Activated naive CD8-positive, alpha-beta T cell treated with anti-CD3 and anti-CD28 coated beads for 36 hours (primary cell): ENCODE measurements at regions not wholly inside any gene's neighbourhood (a gene's known extent, or its start where the extent isn't known, plus 50 kb on each side); places are given as distances from the start of the nearest gene placed in this dataset.
"Not testable (repeated sequence)": the region's sequence is repeated elsewhere in the genome, so short reads cannot be mapped to it uniquely, and the experiment has no call there.

Source experiments
- DNase-seq: peaks from one replicate; pipeline ENCODE4 v3.0.0; 2021
- H3K27ac Mint-ChIP-seq: one replicate; pipeline ENCODE4 v1.8.0; 2022; ENCODE audit warnings: mild to moderate bottlenecking, moderate library complexity, mixed read lengths
- H3K27me3 Mint-ChIP-seq: one replicate; pipeline ENCODE4 v1.8.0; 2022; ENCODE audit warnings: mild to moderate bottlenecking, mixed read lengths
- H3K36me3 Mint-ChIP-seq: one replicate; pipeline ENCODE4 v1.8.0; 2021; ENCODE audit warnings: mild to moderate bottlenecking, mixed read lengths
- H3K4me1 Mint-ChIP-seq: one replicate; pipeline ENCODE4 v1.8.0; 2021; ENCODE audit warnings: mixed read lengths
- H3K4me3 Mint-ChIP-seq: one replicate; pipeline ENCODE4 v1.8.0; 2022; ENCODE audit warnings: mild to moderate bottlenecking, moderate library complexity, mixed read lengths
- H3K9me3 Mint-ChIP-seq: one replicate; pipeline ENCODE4 v1.8.0; 2022; ENCODE audit warnings: mixed read lengths

DNA sequence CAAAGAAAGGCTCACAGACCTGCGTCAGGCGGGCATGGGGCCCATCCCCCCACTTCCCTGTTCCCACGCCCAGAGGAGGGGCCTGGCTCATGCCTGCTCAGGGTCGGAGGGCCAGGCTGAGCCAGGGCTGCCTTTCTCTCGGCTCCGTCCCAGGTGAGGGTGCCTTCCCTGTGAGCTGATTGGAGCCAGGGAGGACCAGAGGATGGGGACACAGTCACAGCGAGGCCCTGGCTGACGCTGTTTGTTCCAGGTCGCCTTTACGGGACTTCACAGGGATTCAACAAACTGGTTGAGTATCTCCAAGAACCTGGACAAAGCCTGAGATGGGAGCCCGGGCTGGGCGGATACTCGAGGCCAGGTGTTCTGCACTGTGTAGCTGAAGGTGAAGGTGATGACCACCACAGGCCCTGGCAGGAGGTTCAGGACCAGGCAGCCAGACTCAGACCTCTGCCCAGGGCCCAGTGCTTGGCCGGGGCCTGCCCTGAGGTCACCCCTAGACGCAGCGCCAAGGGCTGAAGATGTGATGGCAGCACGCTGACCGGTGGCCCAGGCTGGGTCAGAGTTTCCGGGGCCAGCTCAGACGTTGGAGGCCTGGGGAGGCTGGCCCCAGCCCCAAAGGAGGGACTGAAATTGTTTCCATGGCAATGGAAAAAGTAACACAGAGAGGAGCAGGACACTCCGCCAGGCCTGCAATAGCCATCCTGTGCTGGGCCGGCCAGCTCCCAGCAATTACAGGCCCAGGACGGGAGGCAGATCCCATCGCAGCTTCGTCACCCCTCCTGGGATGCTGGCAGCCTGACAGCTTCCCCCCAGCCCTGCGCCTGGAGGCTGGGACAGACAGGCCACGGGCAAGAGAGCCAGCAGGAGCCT, 65.3 kb upstream of the ADAMTS2 start:
- no peak for DNase-seq
- Mint-ChIP-seq H3K9me3 (no peaks in the 10 kb centered on the region), H3K4me3 (no peak overlapping the region), H3K36me3 (no peaks in the 10 kb centered on the region), H3K4me1 (no peaks in the 10 kb centered on the region), H3K27me3 (peaks cover under 1% of the 10 kb centered on the region), H3K27ac (no peak overlapping the region)

GRCh38 chr5:179409806-179410205, 64.5 kb upstream of the ADAMTS2 start:
- H3K27me3 Mint-ChIP-seq: no peaks in the 10 kb centered on the region
- H3K4me1 Mint-ChIP-seq: no peaks in the 10 kb centered on the region
- H3K4me3 Mint-ChIP-seq: no peak overlapping the region
- no peaks in the 10 kb centered on the region for H3K9me3 Mint-ChIP-seq
- no peaks in the 10 kb centered on the region for H3K36me3 Mint-ChIP-seq
- no peak for DNase-seq
- H3K27ac Mint-ChIP-seq: no peak overlapping the region

GRCh38 chr5:179408611-179409010, 63.4 kb upstream of the ADAMTS2 start:
- Mint-ChIP-seq H3K36me3 (no peaks in the 10 kb centered on the region), H3K9me3 (no peaks in the 10 kb centered on the region), H3K27ac (no peak overlapping the region), H3K4me1 (no peaks in the 10 kb centered on the region), H3K4me3 (no peak overlapping the region), H3K27me3 (no peaks in the 10 kb centered on the region)
- no peak for DNase-seq

DNA sequence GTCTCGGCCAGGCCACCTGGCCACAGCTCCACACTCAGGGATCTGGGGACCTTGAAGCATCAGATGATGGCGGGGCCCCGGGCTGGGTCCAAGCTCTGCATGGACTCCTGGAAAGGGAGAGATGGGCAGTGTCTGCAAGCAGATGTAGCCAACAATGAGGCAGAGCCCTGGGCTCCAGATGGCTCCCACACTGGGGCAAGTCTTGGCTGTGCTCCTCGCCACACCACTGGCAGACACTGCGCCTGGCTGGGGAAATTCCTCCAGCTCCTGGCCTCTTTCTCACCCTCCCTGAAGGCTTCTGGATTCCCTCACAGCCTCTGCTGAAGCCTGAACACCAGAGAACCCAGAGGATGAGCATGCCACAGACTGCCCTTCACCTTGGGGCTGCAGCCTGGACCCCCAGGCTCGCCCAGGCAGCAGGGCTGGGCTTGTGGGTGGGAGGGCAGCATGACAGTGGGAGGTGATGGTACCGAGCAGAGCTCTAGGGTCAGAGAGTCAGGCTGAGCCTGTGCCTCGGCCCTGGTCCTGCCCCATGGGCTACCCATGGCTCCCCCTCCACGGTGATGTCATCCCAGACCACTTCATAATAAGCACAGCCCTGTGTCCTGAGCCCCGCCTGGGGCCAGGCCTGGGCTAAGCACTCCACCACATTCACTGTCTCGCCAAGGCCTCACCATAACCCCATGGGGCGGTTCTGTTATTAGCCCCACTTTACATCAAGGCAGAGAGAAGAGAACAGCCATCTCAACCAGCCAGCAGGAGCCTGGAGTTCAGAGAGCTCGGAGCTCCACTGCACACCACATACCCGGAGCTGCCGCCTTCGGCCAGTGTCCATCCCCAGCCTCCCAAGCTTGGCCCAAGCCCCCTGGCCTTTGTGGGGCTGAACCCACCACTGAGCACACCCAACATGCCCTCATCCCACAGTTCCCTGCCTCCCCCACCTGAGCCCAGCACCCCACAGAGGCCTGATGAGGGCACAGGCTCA, 62.2 kb upstream of the ADAMTS2 start:
- no peak for DNase-seq
- Mint-ChIP-seq H3K4me1 (no peaks in the 10 kb centered on the region), H3K27ac (no peak overlapping the region), H3K9me3 (no peaks in the 10 kb centered on the region), H3K36me3 (no peaks in the 10 kb centered on the region), H3K4me3 (no peak overlapping the region), H3K27me3 (no peaks in the 10 kb centered on the region)

GRCh38 chr5:179406031-179406961, 61.0 kb upstream of the ADAMTS2 start:
- Mint-ChIP-seq H3K9me3 (peaks cover 6% of the 10 kb centered on the region), H3K36me3 (no peaks in the 10 kb centered on the region), H3K27me3 (no peaks in the 10 kb centered on the region), H3K4me1 (no peaks in the 10 kb centered on the region), H3K27ac (no peak overlapping the region), H3K4me3 (no peak overlapping the region)
- DNase-seq: no peak

DNA sequence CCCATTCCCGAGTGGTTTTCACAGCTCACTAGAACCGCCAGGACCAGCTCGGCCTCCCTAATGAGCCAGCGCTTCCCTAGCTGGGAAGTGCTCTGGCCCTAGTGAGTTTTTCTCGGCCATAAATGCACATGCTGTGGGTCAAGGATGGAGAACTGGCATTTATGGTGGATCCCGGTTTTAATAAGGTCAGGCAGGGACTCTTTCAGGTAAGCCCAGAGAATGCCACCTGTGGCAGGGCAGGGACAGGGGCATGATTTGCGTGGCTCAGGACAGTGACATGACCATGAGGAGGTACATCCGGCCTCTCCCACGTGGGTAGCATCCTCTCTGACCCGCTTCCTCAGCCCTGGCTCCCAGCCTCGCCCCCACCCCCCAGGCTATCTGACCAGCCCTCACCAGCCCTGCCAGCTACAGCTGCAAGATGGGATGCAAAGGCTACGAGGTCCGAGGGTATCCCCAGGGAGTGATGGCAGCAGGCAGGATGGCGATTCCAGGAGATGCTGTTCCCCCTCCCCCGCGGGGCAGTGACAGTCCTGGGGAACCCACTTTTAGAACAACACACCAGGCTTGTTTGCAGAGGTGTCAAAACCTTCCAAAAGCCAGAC, 60.3 kb upstream of the ADAMTS2 start:
- peaks cover 12% of the 10 kb centered on the region for H3K9me3 Mint-ChIP-seq
- H3K36me3 Mint-ChIP-seq: no peaks in the 10 kb centered on the region
- no peak overlapping the region for H3K4me3 Mint-ChIP-seq

GRCh38 chr5:179405054-179405416, 59.8 kb upstream of the ADAMTS2 start:
- Mint-ChIP-seq H3K4me1 (no peaks in the 10 kb centered on the region), H3K27me3 (no peaks in the 10 kb centered on the region), H3K9me3 (peaks cover 17% of the 10 kb centered on the region), H3K27ac (no peak overlapping the region), H3K36me3 (no peaks in the 10 kb centered on the region), H3K4me3 (no peak overlapping the region)
- no peak for DNase-seq

More for the DNA sequence above, 60.3 kb upstream of the ADAMTS2 start:
- Mint-ChIP-seq H3K27ac (no peak overlapping the region), H3K27me3 (no peaks in the 10 kb centered on the region), H3K4me1 (no peaks in the 10 kb centered on the region)
- no peak for DNase-seq

DNA sequence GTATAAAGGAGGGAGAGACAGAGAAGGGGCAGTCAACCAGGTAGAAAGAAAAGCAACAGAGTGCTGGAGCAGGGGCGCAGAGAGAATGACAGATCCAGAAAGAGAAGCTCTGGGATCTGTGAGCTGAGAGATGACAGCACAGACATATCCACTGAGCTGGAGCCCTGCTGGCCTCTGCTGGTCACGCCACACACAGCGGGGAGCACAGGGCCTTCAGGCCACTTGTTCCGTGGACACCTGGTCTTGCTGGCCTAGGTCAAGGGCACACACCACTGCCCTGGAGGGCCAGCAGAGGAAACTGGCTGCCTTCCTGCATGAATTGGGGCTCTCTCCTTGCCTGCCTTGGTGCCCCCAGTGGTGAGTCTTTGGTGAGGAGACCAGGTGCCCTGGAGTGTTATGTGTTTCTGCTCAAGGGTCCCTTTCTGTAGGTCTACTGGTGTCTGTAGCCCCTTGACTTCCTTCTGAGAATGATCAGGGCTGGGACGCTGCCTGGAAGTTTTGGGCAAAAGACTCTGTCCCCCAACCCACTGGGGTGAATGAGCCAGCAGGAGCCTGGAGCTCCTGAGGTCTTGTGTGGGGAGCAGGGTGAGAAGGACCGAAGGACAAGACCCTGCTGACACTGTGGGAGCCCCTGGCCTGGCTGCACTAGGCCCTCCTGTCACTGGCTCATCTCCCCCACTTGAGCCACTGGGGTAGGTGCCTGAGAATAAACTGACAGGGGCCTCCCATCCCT, 59.2 kb upstream of the ADAMTS2 start:
- H3K27ac Mint-ChIP-seq: no peak overlapping the region
- DNase-seq: no peak
- H3K4me1 Mint-ChIP-seq: no peaks in the 10 kb centered on the region
- H3K27me3 Mint-ChIP-seq: no peaks in the 10 kb centered on the region
- H3K9me3 Mint-ChIP-seq: peaks cover 22% of the 10 kb centered on the region
- H3K36me3 Mint-ChIP-seq: peaks cover 3% of the 10 kb centered on the region
- no peak overlapping the region for H3K4me3 Mint-ChIP-seq

DNA sequence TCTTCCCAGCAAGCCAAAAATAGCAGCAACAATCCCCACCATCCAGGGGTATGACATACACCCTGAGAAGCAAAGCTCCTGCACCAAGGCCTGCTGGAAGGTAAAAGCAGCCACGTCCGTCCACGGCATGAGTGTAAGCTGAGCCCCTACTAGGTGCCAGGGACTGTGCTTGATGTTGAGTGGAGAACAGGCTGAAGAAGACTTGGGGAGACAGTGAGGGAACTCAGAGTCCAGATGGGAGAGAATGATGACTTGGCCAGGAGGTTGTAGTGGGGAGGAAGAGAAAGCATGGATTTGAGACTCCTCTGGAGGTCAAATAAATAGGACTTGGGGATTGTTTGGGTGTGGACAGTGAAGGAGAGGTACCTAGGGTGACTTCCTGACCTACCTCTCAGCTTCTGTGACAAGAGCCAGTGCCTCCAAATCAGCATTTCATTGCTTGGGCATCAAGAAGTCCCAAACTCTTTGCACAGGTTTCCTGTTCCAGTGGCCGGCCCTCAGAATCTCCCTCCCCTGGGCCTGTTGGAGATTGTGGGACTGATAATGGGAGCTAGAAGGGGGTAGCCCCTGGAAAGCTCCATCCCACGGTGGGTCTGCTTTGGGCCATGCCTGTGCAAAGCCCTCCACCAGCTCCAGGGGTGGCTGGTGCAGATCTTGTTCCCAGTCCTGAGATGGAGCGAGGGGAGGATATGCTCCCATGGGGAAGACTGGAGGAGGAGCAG, 58.3 kb upstream of the ADAMTS2 start:
- Mint-ChIP-seq H3K9me3 (peaks cover 28% of the 10 kb centered on the region), H3K36me3 (peaks cover 4% of the 10 kb centered on the region), H3K4me1 (no peaks in the 10 kb centered on the region), H3K27me3 (no peaks in the 10 kb centered on the region), H3K27ac (no peak overlapping the region), H3K4me3 (no peak overlapping the region)
- no peak for DNase-seq

- H3K27me3 Mint-ChIP-seq: not testable (repeated sequence)
These were observed 55.2 kb upstream of the ADAMTS2 start for GRCh38 chr5:179400435-179400834.

DNA sequence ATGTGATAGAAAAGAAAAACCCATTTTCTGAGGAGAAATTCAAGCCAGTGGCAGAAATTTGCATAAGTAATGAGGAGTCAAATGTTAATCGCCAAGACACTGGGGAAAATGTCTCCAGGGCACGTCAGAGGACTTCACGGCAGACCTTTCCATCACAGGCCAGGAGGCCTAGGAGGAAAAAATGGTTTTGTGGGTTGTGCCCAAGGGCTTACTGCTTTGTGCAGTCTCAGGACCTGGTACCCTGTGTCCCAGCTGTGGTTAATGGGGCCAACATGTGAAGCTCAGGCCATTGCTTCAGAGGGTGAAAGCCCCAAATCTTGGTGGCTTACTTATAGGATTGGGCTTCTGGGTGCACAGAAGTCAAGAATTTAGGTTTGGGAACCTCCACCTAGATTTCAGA, 54.8 kb upstream of the ADAMTS2 start:
- Mint-ChIP-seq H3K27me3 (no peaks in the 10 kb centered on the region), H3K4me1 (no peaks in the 10 kb centered on the region), H3K9me3 (peaks cover 35% of the 10 kb centered on the region), H3K36me3 (peaks cover 4% of the 10 kb centered on the region), H3K4me3 (no peak overlapping the region), H3K27ac (no peak overlapping the region)
- DNase-seq: no peak

More at GRCh38 chr5:179400435-179400834, 55.2 kb upstream of the ADAMTS2 start:
- not testable (repeated sequence) for H3K27ac Mint-ChIP-seq, H3K4me1 Mint-ChIP-seq, H3K4me3 Mint-ChIP-seq, DNase-seq, H3K36me3 Mint-ChIP-seq
- H3K9me3 Mint-ChIP-seq: peaks cover 33% of the 10 kb centered on the region

DNA sequence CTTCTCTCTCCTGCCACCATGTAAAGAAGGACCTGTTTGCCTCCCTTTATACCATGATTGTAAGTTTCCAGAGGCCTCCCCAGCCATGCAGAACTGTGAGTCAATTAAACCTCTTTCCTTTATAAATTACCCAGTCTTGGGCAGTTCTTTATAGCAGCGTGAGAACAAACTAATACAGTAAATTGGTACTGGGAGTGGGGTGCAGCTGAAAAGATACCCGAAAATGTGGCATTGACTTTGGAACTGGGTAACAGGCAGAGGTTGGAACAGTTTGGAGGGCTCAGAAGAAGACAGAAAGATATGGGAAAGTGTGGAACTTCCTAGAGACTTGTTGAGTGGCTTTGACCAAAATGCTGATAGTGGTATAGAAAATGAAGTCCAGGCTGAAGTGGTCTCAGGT, 54.1 kb upstream of the ADAMTS2 start:
- H3K27ac Mint-ChIP-seq, H3K36me3 Mint-ChIP-seq, DNase-seq, H3K27me3 Mint-ChIP-seq, H3K4me3 Mint-ChIP-seq, H3K4me1 Mint-ChIP-seq: not testable (repeated sequence)
- peaks cover 35% of the 10 kb centered on the region for H3K9me3 Mint-ChIP-seq

DNA sequence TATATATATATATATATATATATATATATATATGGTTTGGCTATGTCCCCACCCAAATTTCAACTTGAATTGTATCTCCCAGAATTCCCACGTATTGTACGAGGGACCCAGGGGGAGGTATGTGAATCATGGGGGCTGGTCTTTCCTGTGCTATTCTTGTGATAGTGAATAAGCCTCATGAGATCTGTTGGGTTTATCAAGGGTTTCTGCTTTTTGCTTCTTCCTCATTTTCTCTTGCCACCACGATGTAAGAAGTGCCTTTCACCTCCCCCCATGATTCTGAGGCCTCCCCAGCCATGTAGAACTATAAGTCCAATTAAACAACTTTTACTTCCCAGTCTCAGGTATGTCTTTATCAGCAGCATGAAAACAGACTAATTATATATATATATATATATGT, 52.3 kb upstream of the ADAMTS2 start:
- Mint-ChIP-seq H3K27me3 (no peaks in the 10 kb centered on the region), H3K36me3 (peaks cover 4% of the 10 kb centered on the region), H3K27ac (no peak overlapping the region), H3K4me1 (no peaks in the 10 kb centered on the region), H3K9me3 (peaks cover 47% of the 10 kb centered on the region), H3K4me3 (no peak overlapping the region)
- no peak for DNase-seq
